ENCODE measurements at regions not wholly inside any gene's neighbourhood (a gene's known extent, or its start where the extent isn't known, plus 50 kb on each side); places are given as distances from the start of the nearest gene placed in this dataset.

DNA sequence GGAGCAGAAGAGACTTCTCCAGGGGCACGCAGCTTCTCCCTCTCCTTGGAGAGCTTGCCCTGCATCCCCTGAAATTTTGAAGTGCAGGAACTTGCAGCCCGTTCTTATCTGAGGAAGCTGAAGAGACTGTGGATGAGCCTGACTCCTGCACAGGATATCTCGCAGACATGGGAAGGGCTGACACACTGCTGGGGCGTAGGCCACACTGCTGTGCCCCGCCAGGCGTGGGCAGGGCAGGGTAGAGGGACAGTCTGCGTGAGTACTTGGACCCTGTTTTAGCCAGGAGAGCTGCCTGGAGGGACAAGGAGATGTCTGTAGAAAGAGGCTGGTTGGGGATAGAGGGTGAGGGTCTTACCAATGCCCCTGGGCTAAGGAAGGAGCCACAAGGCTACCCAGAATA lies 353.7 kb upstream of the NBEA start:
- DNase-seq: no peak

DNA sequence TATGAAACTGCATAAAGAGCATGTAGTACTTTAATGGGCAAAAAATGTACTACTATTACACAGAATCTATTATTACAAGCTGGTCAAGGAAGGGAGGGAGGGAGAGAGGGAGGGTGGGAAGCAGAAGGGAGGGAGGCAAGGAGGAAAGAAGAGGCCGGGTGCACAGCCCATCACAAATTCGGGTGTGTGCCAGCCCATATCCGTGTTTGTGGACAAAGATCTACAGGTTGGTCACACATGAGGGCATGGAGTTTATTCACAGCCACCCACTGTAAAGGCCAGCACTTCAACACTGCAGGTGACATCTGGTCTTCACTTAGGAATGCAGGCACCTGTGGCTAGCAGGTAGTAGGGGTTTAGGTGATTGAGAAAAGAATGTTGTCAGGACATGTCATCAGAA lies 352.5 kb upstream of the NBEA start:
- DNase-seq: no peak

DNA sequence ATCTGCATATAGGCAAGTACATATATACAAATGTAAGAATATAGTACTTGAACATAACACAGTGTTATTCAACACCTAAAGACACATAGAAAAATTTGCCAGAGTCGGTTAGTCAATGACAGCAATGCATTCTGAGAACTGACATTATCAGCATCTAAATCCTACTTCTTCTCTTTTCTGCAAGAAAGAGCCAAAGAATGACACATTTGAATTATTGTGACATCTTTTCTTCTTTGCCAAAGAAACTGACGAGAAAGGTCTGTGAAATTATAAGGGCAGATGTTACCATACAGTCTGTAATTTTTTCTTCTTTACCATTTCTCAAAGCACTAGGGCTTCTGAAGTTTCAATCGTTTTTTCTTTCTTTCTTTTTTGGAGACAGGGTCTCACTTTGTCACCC lies 350.9 kb upstream of the NBEA start:
- no peak for DNase-seq

DNA sequence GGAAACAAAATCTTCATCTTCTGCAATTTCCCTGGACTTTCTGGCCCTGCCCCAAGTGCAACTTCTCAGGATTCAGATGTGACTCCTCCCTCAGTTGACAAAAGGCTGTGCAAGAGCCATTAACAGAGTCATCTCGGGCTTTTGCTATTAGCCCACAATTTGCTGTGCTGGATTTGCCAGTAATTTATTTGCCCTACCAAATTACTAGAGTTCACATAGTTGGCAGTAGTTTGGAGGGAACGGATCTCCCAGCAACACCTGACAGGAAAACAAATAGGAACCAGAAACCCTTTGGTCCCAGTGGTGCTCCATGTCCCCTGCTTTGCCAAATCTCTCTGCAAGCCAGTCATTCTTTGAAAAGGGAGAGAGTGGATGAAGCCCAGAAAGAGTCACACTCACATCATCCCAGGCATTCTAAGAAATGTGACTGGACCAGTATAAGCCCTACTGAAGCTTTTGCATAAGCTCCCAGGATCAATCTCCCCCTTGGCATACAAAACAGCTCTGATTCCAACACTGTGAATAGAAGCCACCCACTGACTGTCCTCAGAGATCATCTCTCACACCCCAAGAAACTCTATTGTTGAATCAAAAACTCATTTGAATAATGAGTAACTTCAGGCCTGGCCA lies 350.1 kb upstream of the NBEA start:
- no peak for DNase-seq

DNA sequence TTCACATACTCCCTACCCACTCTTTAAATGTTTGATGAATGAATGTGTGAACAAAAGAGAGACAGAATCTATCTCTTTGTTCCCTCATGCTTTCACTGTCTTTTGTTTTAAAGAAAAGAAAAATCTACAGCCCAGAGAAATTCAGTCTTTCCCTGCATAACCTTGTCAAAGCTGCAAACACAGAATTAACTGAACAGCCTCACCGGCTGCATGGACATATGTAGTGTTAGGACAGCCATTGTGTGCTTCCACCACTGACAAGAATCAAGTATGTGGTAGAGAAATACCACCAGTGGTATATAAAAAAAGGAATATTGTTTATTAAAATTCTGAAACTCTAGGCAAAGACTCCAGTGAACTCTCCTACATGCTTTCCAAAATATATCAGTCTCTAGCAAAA lies 348.4 kb upstream of the NBEA start:
- DNase-seq: no peak

DNA sequence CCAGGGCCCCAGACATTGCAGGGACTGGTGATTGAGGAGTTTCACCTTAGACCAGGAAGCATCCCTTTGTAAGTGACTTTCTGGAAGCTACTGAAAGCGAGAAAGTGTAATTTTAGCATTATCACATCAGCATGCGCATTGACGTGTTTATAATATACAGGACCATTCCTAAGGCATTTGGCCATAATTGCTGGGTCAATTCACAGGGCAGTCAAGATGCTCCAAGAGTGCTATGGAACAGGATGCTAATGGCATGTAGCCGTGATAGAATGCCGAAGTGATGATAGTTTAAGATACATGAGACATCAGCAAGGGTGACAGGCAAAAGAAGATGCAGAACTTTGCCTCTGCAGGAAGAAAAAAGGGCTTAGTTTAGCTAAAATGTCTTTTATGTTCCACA lies 347.6 kb upstream of the NBEA start:
- no peak for DNase-seq

DNA sequence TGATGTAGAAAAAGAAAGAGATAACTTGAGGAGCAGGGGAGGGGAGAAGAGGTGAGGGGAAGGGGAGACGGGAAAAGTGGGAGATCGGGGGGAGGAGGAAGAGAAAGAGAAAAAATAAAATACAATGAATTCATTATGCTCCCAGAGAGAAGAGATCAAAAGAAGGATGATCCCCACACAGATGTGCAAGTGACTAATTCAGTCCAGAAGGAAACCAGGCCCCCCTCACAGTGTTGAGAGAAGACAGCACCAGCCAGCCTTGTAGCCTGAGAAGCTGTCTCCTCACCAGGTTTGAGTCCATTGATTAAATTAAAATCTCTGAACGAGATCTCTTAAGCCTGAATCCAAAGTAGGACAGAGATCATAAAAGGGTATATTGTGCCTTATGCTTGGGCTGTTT lies 333.7 kb upstream of the NBEA start:
- no peak for DNase-seq

DNA sequence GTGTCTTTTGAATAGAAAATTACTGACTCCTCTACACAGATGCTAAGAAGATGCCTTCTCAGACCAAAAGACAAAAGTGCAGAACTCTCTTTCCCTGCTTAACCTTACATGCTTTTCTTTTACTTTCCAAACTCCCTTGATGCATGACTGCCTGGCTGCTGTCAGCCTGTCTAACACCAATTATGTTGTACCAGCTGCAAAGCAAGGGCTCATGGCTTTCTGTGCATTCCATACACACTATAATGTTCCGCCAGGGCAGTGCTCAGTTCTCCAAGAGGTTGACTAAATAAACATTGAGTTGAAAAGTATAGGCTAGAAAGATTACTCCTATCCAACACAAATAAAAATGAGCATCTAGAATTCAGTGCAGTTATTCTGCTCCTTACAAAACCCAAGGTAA lies 330.4 kb upstream of the NBEA start:
- DNase-seq: no peak

DNA sequence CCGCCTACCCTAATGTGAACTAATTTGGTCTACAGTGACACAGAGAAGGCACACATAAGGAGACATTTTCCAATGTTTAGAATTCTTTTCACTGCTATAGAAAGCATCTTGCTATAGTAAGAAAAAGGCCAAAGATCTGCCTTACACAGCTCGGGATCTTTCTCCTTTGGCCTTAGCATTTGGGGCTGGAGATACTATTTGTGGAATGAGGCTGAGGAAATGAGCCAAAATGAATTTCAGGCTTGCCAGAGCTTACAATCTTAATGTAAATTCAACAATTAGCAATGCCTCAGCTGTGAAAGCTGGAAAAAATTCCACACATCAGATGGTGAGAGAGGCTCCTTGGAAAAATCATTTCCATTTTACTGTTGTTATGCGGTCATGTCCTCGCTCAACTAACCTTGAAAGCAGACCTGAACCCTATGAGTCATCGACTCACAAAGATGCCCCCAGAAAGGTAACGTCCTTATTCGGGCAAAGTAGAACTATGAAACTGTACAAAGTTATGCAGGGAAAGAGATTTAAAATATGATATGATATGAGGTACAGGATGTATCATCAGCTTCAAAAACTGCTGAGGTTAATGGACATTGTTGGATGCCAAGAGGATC lies 324.5 kb upstream of the NBEA start:
- no peak for DNase-seq

DNA sequence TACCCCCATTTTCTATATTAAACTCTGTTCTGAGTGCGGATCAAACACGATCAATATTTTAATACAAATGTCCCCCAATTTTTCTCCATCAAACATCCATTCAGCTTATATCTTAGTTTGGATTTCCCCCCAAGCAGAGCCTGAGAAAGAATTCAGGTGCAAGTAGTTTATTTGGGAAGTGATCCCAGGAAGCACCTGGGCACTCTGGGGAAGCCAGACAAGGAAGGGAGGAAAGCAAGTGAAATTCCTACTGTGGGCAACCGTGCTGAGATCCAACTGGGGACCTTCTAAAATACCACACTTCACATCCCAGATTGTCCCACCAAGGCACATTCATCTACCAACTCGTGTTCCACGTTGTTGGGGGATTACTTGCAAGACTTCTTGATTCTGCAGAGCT lies 323.4 kb upstream of the NBEA start:
- DNase-seq: no peak

DNA sequence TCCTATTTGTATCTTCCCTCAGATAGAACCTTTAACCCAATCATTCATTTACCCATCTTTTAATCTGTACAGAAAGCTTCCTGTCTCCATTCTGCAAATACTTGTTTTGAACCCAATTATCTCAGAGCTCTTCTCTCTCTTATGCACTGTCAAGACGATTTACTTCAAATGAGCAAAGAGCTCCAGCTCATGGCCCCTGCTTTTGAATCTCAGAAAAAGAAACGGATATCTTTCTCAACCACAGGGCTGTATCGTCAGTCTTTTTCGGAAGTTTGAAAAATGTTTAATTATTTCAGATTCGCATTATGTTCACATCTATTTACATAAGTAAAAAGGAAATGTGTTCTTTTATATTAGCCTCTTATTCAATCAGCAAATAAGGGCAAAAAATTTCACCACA lies 322.7 kb upstream of the NBEA start:
- no peak for DNase-seq

DNA sequence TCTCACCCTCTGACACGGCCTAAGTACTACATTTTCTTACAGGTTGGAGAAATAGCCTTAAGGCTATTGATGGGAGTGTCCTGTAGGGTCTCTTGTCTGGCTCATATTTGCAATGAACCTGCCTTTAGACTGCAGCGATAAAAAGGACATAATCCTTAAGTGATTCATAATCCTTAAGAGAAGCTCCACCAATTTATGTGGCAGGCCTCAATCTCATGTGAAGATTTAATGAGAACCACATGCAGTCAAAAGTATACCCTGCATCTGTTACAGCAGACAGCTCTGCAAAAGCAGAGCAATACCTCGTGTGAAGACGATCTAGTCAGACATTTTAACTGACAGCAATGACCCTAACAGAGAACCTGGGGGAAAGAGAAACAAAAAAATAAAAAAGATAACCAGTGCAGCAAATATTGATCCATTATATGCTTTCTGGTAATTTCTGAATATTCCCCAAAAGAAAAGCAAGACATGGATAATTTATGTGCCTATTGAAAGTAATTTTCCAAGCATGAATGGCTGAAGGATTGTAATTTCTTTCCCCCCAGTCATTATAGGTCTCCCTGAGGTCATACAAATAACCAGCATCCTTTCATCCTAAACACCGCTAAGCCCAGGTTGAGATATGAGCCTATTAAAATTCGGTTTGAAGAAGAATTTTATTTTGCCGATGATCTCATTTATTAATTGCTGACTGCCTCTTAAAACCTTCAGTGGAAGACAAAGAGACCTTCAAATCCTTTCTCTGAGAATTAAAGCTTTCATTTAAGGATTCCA lies 321.8 kb upstream of the NBEA start:
- DNase-seq: no peak

DNA sequence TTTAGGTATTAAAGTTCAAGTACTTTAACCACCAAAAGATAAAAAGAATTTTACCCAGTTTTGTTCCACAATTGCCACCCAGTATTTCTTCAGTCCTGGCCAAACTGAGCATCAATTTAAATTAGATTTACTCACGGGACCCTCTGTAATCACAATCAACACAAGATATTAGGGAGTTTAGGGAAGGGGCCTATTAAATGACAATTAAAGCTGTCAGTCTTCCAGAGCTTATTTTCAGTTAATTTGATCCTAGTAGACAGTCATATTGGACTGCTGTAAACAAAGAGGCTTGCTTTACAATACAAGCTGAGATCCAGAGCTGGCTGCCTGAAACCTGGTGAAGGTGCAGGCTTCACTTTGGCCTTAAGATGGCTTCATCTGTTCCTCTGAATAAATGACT lies 321.2 kb upstream of the NBEA start:
- no peak for DNase-seq

DNA sequence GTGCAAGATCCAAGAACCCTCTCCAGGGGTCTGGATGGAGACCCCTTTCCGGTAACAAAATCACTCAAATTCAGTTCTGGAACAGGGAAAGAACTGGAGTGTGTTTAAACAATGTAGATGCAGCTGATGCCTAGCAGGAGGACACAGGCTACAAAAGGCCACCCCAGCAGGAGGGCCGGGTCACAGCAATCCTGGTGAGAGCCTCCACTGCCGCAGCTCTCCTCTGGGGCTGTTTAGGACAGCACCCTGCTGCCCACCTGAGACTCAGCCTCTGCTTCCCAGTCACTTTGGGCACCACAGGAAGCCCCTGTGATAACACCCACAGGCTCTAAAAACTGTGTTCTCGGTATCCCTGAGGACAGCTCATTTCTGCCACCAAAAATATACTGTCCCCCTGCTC lies 318.7 kb upstream of the NBEA start:
- DNase-seq: no peak

DNA sequence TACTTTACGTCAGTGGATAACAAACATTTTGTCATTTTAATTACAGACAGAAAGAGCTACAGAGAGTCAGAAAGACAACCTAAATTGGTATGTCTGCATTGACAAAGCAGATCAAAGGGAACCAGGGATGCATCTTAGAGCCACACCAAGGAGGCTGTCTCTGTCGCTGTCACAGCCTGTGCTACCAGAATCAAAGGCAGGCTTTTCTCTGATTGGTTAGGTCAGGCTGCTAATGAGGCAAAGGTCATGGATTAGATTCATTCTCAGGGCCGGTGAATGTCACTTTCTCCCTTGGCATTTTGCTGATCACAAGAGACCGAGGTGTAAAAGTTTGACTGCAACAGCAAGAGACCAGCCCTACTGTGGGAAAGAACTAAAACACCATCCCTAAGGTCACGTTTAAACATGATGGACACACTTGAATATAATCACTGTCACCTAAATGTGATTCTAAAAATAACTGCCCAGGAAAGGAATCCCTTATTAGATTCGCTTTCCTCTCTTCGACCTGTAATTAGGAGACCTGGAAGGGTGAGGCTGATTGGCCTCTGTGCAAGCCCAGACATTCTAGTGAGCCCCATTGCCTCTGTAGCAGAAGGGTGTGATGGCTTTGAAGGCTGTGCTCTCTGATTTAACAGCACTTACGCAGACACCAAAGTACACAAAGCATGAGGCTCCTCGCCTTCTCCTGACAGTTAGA lies 314.4 kb upstream of the NBEA start:
- no peak for DNase-seq

DNA sequence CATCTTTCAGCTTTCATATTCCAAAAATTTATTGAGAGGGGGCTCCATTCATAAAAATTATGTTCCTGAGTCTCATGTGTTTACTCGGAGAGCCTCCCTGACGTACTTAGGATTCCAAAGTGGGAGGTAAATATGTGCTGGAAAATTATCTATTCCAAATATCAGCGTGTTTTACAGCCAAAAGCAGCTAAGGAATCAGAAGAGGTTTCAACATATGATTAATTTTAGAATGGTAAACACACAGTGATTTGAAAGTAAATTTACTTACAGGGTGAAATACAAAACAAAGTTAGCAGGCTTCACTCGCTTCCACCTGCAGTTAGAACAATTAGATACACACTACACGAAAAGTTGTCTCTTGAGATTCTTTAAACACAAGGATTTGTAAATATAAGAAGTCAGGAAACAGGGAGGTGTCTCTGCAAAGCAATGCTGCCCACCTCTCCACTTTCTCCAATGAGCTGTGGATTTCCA lies 313.8 kb upstream of the NBEA start:
- no peak for DNase-seq

DNA sequence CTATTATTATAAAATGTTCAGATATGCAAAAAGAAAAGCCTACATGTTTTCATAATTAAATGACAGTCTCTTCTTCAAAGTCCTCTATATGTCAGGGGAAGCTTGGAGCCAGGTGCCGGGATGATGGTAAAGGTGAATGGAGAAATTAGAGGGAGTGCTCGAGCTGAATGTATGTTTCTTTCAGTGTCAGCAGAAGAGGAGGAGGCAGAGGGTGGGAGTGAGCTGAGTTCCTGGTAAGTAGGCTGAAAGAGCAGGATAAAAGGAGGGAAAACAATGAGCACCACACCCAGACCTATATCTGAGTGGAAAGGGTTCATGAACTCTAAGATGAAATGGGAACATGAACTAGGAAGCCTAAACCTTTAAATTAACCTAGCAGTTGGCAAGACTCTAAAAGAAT lies 307.6 kb upstream of the NBEA start:
- no peak for DNase-seq

DNA sequence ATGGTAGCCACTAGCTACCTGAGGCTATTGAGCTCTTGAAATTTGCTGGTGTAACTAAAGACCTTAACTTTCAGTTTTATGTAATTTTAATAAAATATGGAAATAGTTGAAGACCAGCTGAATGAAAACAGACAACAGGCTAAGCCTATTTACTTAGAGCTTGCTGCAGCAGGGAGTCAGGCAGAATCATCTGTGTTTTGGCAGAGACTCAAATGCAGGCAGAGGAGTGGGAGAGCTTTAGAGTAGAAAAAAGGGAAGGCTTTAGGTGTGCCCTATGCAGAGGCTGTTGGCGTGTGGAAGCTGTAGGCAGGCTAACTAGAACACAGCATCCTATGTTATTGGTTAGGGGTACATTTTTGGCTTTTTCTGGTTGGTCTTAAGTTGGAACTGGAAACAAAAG lies 304.9 kb upstream of the NBEA start:
- DNase-seq: no peak

DNA sequence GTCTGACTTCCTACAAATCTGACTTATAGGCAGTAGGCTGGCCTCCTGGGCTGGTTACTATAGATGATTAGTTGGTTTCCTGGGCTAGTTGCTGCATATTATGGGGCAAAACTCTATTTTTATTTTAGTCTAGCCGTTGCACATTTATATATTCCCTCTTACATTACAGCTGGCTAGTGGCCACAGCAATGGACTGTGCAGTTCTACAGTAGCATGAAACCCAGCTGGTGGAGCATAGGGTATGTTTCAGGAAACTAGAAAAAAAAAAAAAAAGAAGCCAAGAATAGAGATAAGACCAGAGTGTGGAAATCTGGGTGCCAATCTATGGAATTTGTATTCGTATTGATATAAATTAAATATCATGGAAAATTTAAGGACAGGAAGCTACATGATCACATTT lies 304.4 kb upstream of the NBEA start:
- DNase-seq: no peak

DNA sequence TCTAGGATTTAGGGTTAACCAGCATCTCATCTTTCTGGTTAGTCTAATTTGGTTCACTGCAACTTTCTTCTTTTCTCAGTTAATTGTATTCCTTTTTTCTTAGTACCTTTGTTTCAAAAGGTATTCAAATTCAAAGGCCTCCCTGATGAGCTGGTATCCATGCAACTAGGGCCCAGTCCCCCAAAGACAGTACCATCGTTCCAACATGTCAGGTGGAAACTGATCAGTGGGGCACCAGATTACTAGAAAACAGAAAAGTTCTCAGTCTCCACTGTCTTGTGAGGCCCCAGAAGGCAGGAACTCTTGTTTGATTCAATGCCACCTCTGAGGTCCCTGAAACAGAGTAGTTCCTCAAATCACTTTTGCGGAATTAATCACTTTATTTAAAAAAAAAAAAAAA lies 303.2 kb upstream of the NBEA start:
- DNase-seq: no peak

DNA sequence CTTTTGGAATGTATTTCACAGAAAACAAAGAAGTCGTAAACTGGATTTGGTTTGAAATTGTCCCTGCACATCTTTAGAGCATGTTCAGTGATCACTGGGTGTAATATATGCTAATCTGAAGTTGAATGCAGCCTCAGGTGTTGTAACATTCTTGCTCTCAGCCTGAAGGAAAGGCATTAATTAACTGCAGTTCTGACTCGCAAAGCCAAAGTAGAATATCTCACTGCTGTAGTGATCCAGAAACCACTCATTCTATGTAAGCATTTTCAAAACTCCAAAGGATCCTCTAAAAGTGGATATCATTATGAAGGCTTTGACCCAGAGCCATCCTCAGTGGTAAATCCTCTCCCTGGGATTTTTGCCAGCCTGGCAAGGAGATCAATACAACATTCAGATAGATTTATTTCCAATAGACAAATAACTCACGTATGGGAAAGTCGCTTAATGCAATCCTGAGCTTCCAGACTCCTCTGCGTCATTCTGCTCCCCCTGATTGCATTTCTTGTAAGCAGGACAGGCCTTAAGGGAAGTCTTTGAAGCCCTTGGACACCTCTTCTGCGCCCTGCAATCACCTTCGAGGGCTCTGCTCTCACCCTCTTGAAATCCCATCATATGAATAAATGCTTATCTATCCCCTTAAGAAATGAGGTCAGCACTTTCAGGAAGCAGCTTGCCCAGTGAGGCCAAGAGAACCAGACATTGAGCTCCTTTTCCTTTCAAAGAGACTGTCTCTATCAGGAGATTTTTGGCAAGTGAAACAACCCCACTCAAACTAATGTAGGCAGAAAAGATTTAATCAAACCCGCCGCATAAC lies 301.7 kb upstream of the NBEA start:
- DNase-seq: no peak

DNA sequence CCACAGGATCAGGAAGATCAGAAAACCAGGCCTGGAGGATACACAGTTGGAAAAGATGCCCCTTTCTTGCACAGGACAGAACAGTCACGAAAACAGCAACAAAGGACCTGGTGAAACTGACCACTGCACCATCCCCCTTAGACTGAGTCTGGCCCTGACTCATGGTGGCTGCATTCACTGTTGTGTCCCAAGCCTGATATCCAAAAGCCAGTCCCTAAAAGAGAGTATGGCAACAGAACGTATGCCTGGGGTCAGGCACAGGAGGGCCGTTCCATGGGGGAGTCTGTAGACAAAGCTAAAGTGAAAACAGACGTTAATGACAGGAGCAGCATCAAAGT lies 301.1 kb upstream of the NBEA start:
- DNase-seq: no peak

Data from activated CD8-positive, alpha-beta memory T cell treated with anti-CD3 and anti-CD28 coated beads, Interleukin-2, amount 50 U/mL, for 48 hours (primary cell).